ENCODE measurements at regions not wholly inside any gene's neighbourhood (a gene's known extent, or its start where the extent isn't known, plus 50 kb on each side); places are given as distances from the start of the nearest gene placed in this dataset.

GRCh38 chr18:6629635-6630140 is 99.8 kb upstream of the ARHGAP28 start:
- TF ChIP-seq CTCF (IDR thresholded peaks at IDR 0.05) (no peak), POLR2A (IDR thresholded peaks at IDR 0.05) (no peak)
